ENCODE measurements at regions not wholly inside any gene's neighbourhood (a gene's known extent, or its start where the extent isn't known, plus 50 kb on each side); places are given as distances from the start of the nearest gene placed in this dataset.

- Histone ChIP-seq H3K4me3 (no peak overlapping the region), H3K4me1 (replicated peaks in 1 of 2) (no peaks in the 10 kb centered on the region), H3K27ac (no peak overlapping the region), H3K36me3 (replicated peaks in 1 of 2) (no peaks in the 10 kb centered on the region), H3K27me3 (no peaks in the 10 kb centered on the region), H3K9me3 (replicated peaks in 1 of 3) (no peaks in the 10 kb centered on the region)
- DNase-seq: no peak
- 41 to 50% (median 46%) methylated on average over 6 of the region's 6 CpGs for WGBS, 4 donors
- TF ChIP-seq, protein P1, sequence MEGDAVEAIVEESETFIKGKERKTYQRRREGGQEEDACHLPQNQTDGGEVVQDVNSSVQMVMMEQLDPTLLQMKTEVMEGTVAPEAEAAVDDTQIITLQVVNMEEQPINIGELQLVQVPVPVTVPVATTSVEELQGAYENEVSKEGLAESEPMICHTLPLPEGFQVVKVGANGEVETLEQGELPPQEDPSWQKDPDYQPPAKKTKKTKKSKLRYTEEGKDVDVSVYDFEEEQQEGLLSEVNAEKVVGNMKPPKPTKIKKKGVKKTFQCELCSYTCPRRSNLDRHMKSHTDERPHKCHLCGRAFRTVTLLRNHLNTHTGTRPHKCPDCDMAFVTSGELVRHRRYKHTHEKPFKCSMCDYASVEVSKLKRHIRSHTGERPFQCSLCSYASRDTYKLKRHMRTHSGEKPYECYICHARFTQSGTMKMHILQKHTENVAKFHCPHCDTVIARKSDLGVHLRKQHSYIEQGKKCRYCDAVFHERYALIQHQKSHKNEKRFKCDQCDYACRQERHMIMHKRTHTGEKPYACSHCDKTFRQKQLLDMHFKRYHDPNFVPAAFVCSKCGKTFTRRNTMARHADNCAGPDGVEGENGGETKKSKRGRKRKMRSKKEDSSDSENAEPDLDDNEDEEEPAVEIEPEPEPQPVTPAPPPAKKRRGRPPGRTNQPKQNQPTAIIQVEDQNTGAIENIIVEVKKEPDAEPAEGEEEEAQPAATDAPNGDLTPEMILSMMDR (IDR thresholded peaks at IDR 0.05): no peak
- no peak for TF ChIP-seq POLR2A (IDR thresholded peaks at IDR 0.05)
- intact Hi-C loops (cut with DNase I): no loop called here
Measured at GRCh38 chr5:164346785-164347630, 841.6 kb downstream of the MAT2B start.

DNA sequence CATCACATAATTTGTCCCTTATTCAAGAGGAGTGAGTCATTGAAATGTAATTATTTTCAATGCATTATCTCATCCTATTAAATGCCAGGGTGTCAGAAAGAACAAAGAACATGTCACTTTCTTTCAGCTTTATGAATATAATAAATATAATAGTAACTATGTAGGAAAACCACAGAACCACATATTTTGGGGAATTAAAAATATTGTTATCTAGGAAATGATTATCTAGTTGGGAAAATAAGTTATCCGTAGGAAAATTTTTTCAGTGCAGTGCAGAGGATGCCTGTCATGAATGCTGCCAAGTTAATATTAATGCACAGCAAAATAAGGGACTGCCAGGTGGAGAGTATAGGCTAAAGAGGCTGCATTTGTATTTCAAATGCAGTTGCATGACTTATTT, 844.8 kb downstream of the MAT2B start:
- WGBS, 4 donors: 68 to 85% (median 70%) methylated on average over 1 of the region's 1 CpG
- Histone ChIP-seq H3K27ac (no peak overlapping the region), H3K9me3 (replicated peaks in 1 of 3) (no peaks in the 10 kb centered on the region), H3K27me3 (no peaks in the 10 kb centered on the region), H3K4me1 (replicated peaks in 1 of 2) (no peaks in the 10 kb centered on the region), H3K4me3 (no peak overlapping the region), H3K36me3 (replicated peaks in 1 of 2) (no peaks in the 10 kb centered on the region)
- DNase-seq: no peak
- intact Hi-C loops (cut with DNase I): no loop called here
- no peak for TF ChIP-seq POLR2A (IDR thresholded peaks at IDR 0.05)
- TF ChIP-seq, protein P1 (IDR thresholded peaks at IDR 0.05): no peak

DNA sequence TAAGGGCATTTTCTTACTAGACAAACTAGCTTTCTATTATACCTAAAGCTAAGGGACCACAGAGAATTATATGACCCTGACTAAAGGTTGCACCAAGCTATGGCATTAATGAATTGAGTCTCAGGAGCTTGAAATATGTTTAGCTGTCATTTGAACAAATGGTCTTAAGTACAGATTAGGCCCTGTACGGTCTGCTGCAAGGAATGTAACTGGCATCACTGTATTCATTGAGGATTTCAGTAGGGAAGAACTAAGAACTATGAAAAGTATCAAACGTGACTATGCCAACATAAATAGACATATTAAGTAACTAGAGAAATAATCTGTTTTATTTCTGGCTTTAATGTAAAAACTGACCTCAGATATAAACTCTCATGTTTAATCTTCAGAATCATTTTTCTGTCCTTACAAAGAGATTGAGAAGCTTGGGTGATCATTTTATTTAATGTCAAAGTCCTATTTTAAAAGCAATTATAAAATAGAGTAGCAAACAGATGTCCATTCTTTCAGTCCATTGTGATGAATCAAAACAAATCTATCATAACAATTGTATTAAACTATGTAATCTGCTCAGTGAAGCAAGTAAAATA, 845.9 kb downstream of the MAT2B start:
- 38 to 61% (median 55%) methylated on average over 2 of the region's 2 CpGs for WGBS, 4 donors
- Histone ChIP-seq H3K27ac (no peak overlapping the region), H3K4me3 (no peak overlapping the region), H3K9me3 (replicated peaks in 1 of 3) (no peaks in the 10 kb centered on the region), H3K27me3 (no peaks in the 10 kb centered on the region), H3K36me3 (replicated peaks in 1 of 2) (no peaks in the 10 kb centered on the region), H3K4me1 (replicated peaks in 1 of 2) (no peaks in the 10 kb centered on the region)
- intact Hi-C loops (cut with DNase I): no loop called here
- TF ChIP-seq, protein P1 (IDR thresholded peaks at IDR 0.05): no peak
- no peak for TF ChIP-seq POLR2A (IDR thresholded peaks at IDR 0.05)
- DNase-seq: no peak

GRCh38 chr5:164352695-164353094, 847.3 kb downstream of the MAT2B start:
- Histone ChIP-seq H3K9me3 (replicated peaks in 1 of 3) (no peaks in the 10 kb centered on the region), H3K4me1 (replicated peaks in 1 of 2) (no peaks in the 10 kb centered on the region), H3K4me3 (no peak overlapping the region), H3K36me3 (replicated peaks in 1 of 2) (no peaks in the 10 kb centered on the region), H3K27ac (no peak overlapping the region), H3K27me3 (no peaks in the 10 kb centered on the region)
- intact Hi-C loops (cut with DNase I): no loop called here
- DNase-seq: no peak
- no peak for TF ChIP-seq POLR2A (IDR thresholded peaks at IDR 0.05)
- TF ChIP-seq, protein P1 (IDR thresholded peaks at IDR 0.05): no peak
- WGBS, 4 donors: 21 to 33% (median 22%) methylated on average over 2 of the region's 2 CpGs
